ENCODE measurements at regions not wholly inside any gene's neighbourhood (a gene's known extent, or its start where the extent isn't known, plus 50 kb on each side); places are given as distances from the start of the nearest gene placed in this dataset.

DNA sequence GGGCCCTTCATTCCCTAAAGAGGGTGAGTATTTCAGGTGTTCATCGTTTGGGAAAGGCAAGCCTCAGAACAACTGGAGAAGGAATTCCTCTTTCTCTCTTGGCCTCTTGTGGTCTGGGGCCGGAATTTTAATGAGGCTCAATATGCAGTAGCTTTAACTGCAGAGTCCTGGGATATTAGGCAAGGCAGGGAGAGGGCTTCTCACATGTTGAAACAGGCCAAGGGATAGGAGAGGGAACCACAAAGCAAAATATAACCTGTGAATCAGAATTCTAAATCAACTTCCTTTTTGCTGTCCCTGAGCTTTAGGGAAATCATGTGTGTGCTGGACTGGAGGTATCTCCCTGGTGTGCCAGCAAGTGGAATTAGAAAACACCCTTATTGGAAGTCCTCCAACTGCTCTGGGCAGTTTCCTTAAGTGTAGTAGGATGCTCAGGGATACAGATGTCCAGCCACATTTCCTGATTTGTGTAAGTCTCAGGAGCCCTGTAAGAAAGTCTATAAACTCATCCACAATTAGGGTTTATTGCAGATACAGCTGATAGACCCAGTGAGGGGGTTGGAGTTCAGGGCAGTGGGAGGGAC lies 215.8 kb upstream of the ZRANB2 start:
- Histone ChIP-seq H3K4me1 (no peaks in the 10 kb centered on the region), H3K4me3 (no peak overlapping the region), H3K9me3 (no peaks in the 10 kb centered on the region), H3K27ac (no peak overlapping the region), H3K4me2 (no peak overlapping the region)
- ATAC-seq (no peak), FAIRE-seq (no peak), DNase-seq (ENCODE audit: low read depth in 1 of 2, low spot score in 1 of 2) (no peak)
- CTCF ChIA-PET = no interaction called here
- 0% methylated on average over 2 of the region's 2 CpGs for WGBS (ENCODE audit: missing lambda C conversion rate)
- POLR2A ChIA-PET = no interaction called here
- TF ChIP-seq BCL3 (IDR thresholded peaks at IDR 0.05) = no peak
- TF ChIP-seq, protein P1, sequence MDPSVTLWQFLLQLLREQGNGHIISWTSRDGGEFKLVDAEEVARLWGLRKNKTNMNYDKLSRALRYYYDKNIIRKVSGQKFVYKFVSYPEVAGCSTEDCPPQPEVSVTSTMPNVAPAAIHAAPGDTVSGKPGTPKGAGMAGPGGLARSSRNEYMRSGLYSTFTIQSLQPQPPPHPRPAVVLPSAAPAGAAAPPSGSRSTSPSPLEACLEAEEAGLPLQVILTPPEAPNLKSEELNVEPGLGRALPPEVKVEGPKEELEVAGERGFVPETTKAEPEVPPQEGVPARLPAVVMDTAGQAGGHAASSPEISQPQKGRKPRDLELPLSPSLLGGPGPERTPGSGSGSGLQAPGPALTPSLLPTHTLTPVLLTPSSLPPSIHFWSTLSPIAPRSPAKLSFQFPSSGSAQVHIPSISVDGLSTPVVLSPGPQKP (IDR thresholded peaks at IDR 0.05; ENCODE audit: low read depth, low read length) = no peak
- TF ChIP-seq, protein P2, sequence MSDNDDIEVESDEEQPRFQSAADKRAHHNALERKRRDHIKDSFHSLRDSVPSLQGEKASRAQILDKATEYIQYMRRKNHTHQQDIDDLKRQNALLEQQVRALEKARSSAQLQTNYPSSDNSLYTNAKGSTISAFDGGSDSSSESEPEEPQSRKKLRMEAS (IDR thresholded peaks at IDR 0.05) = no peak
- TF ChIP-seq POLR2A (IDR thresholded peaks at IDR 0.05; ENCODE audit: low read length) = no peak
- no peak for TF ChIP-seq FOSL2 (IDR thresholded peaks at IDR 0.05)
- TF ChIP-seq FOSL2 (CRISPR knock-in tag; IDR thresholded peaks at IDR 0.05) = no peak
- no peak for TF ChIP-seq RCOR1 (IDR thresholded peaks at IDR 0.05; ENCODE audit: low read depth, low read length)
- no peak for TF ChIP-seq ZSCAN20 (CRISPR knock-in tag; IDR thresholded peaks at IDR 0.05)
- TF ChIP-seq EHMT2 (IDR thresholded peaks at IDR 0.05; ENCODE audit: low read depth) = no peak
- no peak for TF ChIP-seq HOXB13 (CRISPR knock-in tag; IDR thresholded peaks at IDR 0.05; ENCODE audit: low read depth)
- TF ChIP-seq HOXA7 (CRISPR knock-in tag; IDR thresholded peaks at IDR 0.05) = no peak
- no peak for TF ChIP-seq USF2 (IDR thresholded peaks at IDR 0.05)
- TF ChIP-seq JUN (IDR thresholded peaks at IDR 0.05) = no peak
- no peak for TF ChIP-seq ZNF302 (CRISPR knock-in tag; IDR thresholded peaks at IDR 0.05)

- no peak for TF ChIP-seq CBX8 (IDR thresholded peaks at IDR 0.05)
- no peak for TF ChIP-seq CHD4 (IDR thresholded peaks at IDR 0.05; ENCODE audit: borderline replicate concordance)
- no peak for TF ChIP-seq RAD21 (conservative IDR thresholded peaks at IDR 0.05 in 1 of 2, IDR thresholded peaks at IDR 0.05 in 1 of 2)
- TF ChIP-seq REST (IDR thresholded peaks at IDR 0.05) = no peak
- TF ChIP-seq ZFP36 (IDR thresholded peaks at IDR 0.05; ENCODE audit: borderline replicate concordance, partially characterized antibody) = no peak
- TF ChIP-seq RARB (CRISPR knock-in tag; IDR thresholded peaks at IDR 0.05) = no peak
- no peak for TF ChIP-seq USF2 (IDR thresholded peaks at IDR 0.05)
- no peak for TF ChIP-seq ZSCAN20 (CRISPR knock-in tag; IDR thresholded peaks at IDR 0.05)
- TF ChIP-seq, protein P3, sequence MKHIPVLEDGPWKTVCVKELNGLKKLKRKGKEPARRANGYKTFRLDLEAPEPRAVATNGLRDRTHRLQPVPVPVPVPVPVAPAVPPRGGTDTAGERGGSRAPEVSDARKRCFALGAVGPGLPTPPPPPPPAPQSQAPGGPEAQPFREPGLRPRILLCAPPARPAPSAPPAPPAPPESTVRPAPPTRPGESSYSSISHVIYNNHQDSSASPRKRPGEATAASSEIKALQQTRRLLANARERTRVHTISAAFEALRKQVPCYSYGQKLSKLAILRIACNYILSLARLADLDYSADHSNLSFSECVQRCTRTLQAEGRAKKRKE (CRISPR knock-in tag; IDR thresholded peaks at IDR 0.05; ENCODE audit: low read depth) = no peak
- no peak for TF ChIP-seq EP300 (IDR thresholded peaks at IDR 0.05)
- TF ChIP-seq KDM5A (IDR thresholded peaks at IDR 0.05) = no peak
- TF ChIP-seq JUN (IDR thresholded peaks at IDR 0.05) = no peak
- TF ChIP-seq ZC3H11A (IDR thresholded peaks at IDR 0.05) = no peak
- TF ChIP-seq POLR2AphosphoS2 (conservative IDR thresholded peaks at IDR 0.05; ENCODE audit: low read length) = no peak
- TF ChIP-seq HEYL (CRISPR knock-in tag; IDR thresholded peaks at IDR 0.05) = no peak
- TF ChIP-seq HOXA7 (CRISPR knock-in tag; IDR thresholded peaks at IDR 0.05) = no peak
- TF ChIP-seq CEBPB (IDR thresholded peaks at IDR 0.05) = no peak
- no peak for TF ChIP-seq MYC (IDR thresholded peaks at IDR 0.05; ENCODE audit: borderline replicate concordance, low read length)
- no peak for TF ChIP-seq GATA3 (IDR thresholded peaks at IDR 0.05; ENCODE audit: borderline replicate concordance)
- no peak for DNase-seq (ENCODE audit: low read depth in 1 of 2, low spot score in 1 of 2)
- WGBS (ENCODE audit: missing lambda C conversion rate) = 15% methylated on average over 3 of the region's 3 CpGs
- POLR2A ChIA-PET = no interaction called here
- H3K27ac ChIP-seq = no peak overlapping the region
- ATAC-seq = no peak
- no peak for FAIRE-seq
- H3K9me3 ChIP-seq = no peaks in the 10 kb centered on the region
- no peaks in the 10 kb centered on the region for H3K4me1 ChIP-seq
- CTCF ChIA-PET = no interaction called here
- H3K4me2 ChIP-seq = no peak overlapping the region
- H3K4me3 ChIP-seq = no peak overlapping the region
These were observed 214.5 kb upstream of the ZRANB2 start for GRCh38 chr1:71295350-71295749.
